Peyer's patch (tissue), 4 donors: ENCODE measurements at regions not wholly inside any gene's neighbourhood (a gene's known extent, or its start where the extent isn't known, plus 50 kb on each side); places are given as distances from the start of the nearest gene placed in this dataset.

Experiments
- DNase-seq, 3 donors: peaks; one replicate each; pipeline ENCODE4 v3.0.0-alpha.2; 2017 to 2019
- H3K27ac ChIP-seq, 4 donors: fragments of 200-600 bp; sonication (generic); one replicate each; pipeline ENCODE4 v1.5.1; 2016 to 2019
- H3K27me3 ChIP-seq, 2 donors: fragments of 200-600 bp; sonication (generic); one replicate each; pipeline ENCODE4 v1.5.1; 2019
- H3K36me3 ChIP-seq, 3 donors: fragments of 200-600 bp; sonication (generic); one replicate each; pipeline ENCODE4 v1.5.1; 2016 to 2019
- H3K4me1 ChIP-seq, 4 donors: fragments of 200-600 bp; sonication (generic); one replicate each; pipeline ENCODE4 v1.5.1; 2016 to 2019
- H3K4me3 ChIP-seq, 4 donors: fragments of 200-600 bp; sonication (generic); 1 replicate in 3 of 4; 2 replicates in 1 of 4; pipeline ENCODE4 v1.5.1; 2016 to 2019; ENCODE audit warnings: mild to moderate bottlenecking in 1 of 4
- H3K9me3 ChIP-seq, 4 donors: fragments of 200-600 bp; sonication (generic); one replicate each; pipeline ENCODE4 v1.5.1; 2016 to 2019; ENCODE audit warnings: mild to moderate bottlenecking in 1 of 4
- CTCF ChIP-seq, 6 experiments: fragments of 450-650 bp in 4 of 6; fragments of 200-600 bp in 2 of 6; sonication (generic) in 1 of 6; IDR thresholded peaks; one replicate each; pipeline ENCODE4 v1.5.1; 2017 to 2019; ENCODE audit warnings: antibody characterized with exemption in 6 of 6, mild to moderate bottlenecking in 3 of 6, moderate library complexity in 1 of 6
- POLR2A ChIP-seq, 2 donors: fragments of 450-650 bp; IDR thresholded peaks; one replicate each; pipeline ENCODE4 v1.5.1; 2017; ENCODE audit warnings: antibody characterized with exemption in 2 of 2, mild to moderate bottlenecking in 2 of 2, moderate library complexity in 2 of 2

- no peak for DNase-seq
- Histone ChIP-seq H3K4me1 (no peaks in the 10 kb centered on the region), H3K27me3 (no peaks in the 10 kb centered on the region), H3K9me3 (no peaks in the 10 kb centered on the region), H3K36me3 (no peaks in the 10 kb centered on the region), H3K4me3 (no peak overlapping the region), H3K27ac (no peak overlapping the region)
- TF ChIP-seq CTCF (IDR thresholded peaks at IDR 0.05) (no peak), POLR2A (IDR thresholded peaks at IDR 0.05) (no peak)
These were observed 592.5 kb downstream of the CCDC171 start for GRCh38 chr9:16145196-16145950.

GRCh38 chr9:16147726-16148125 lies 594.9 kb downstream of the CCDC171 start:
- TF ChIP-seq POLR2A (IDR thresholded peaks at IDR 0.05): no peak
- TF ChIP-seq CTCF (IDR thresholded peaks at IDR 0.05): no peak
- no peak for DNase-seq

DNA sequence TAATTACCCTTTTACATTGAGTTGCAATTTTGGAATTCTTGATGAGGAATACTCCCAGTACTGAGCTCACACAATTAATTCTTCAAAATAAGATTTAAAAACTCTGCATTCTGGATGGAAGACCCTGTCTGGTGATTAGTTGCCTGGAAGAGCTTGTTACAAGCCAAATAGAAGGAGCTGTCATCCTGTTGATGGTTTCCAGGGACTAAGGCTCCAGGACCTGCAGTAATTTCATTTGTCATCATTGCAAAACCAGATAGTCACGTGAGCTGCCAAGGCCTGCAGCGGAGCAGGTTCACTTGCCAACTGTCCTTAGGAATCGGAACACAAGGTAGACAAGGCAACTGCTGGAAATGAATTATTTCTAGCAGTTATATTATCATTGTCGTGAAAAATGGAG lies 597.7 kb downstream of the CCDC171 start:
- no peak for DNase-seq
- Histone ChIP-seq H3K36me3 (no peaks in the 10 kb centered on the region), H3K27ac (no peak overlapping the region), H3K4me3 (no peak overlapping the region), H3K9me3 (no peaks in the 10 kb centered on the region), H3K27me3 (no peaks in the 10 kb centered on the region), H3K4me1 (peaks cover 0 to 8% (median 0%) of the 10 kb centered on the region in 4 donors)
- TF ChIP-seq POLR2A (IDR thresholded peaks at IDR 0.05) (no peak), CTCF (IDR thresholded peaks at IDR 0.05) (no peak)

More at GRCh38 chr9:16147726-16148125, 594.9 kb downstream of the CCDC171 start:
- Histone ChIP-seq H3K9me3 (no peaks in the 10 kb centered on the region), H3K27ac (no peak overlapping the region), H3K36me3 (no peaks in the 10 kb centered on the region), H3K4me1 (no peaks in the 10 kb centered on the region), H3K4me3 (no peak overlapping the region), H3K27me3 (no peaks in the 10 kb centered on the region)

- Histone ChIP-seq H3K27me3 (no peaks in the 10 kb centered on the region), H3K9me3 (no peaks in the 10 kb centered on the region), H3K4me3 (no peak overlapping the region), H3K4me1 (peaks cover 0 to 8% (median 0%) of the 10 kb centered on the region in 4 donors), H3K36me3 (no peaks in the 10 kb centered on the region), H3K27ac (no peak overlapping the region)
- DNase-seq: no peak
- TF ChIP-seq POLR2A (IDR thresholded peaks at IDR 0.05) (no peak), CTCF (IDR thresholded peaks at IDR 0.05) (no peak)
These were observed 598.3 kb downstream of the CCDC171 start for GRCh38 chr9:16150938-16151650.

DNA sequence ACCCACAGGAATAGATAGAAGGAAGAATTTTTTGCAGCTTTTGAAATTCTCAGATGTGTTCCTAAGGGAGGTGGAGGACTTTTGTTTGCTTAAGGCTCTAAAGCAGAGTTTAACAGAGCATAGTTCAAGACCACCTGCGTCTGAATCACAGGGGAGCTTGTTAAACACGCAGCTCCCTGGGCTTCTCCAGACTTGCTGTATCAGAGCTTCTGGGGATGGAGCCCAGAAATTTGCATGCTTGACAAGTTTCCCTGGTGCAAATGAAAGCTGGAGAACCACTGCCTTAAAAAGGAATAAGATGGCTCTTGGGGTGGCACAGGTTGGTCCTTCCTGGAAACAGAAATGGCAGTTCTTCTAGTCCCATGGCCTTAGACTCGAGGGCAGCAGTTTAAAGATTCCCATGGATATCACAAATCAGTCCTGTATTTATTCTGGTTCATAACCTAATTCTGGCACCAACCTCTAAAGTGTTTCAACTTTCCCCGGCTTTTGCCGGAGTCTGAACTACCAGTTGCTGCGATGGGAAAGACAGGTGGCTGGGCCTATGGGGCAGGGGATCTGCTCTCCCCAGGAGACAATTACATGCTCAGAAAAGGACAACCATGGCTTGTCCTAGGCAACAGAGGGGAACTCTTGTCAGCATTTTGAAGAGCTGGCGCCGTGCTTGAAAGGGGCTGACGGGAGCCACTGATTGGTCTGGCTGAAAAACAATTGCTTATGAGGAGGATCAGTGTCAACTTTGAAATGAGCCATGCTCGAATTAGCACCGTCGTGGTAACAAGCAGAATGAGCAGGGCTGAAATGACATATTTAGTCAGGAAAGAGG lies 599.6 kb downstream of the CCDC171 start:
- no peak for TF ChIP-seq POLR2A (IDR thresholded peaks at IDR 0.05)
- no peak for TF ChIP-seq CTCF (IDR thresholded peaks at IDR 0.05)
- Histone ChIP-seq H3K4me3 (no peak overlapping the region), H3K36me3 (no peaks in the 10 kb centered on the region), H3K27ac (peak overlapping the region in 1 of 4 donors; percentile 8), H3K4me1 (peaks cover 0 to 8% (median 0%) of the 10 kb centered on the region in 4 donors), H3K27me3 (no peaks in the 10 kb centered on the region), H3K9me3 (no peaks in the 10 kb centered on the region)
- DNase-seq: no peak
